Fibroblast of skin of abdomen (primary cell): ENCODE measurements at regions not wholly inside any gene's neighbourhood (a gene's known extent, or its start where the extent isn't known, plus 50 kb on each side); places are given as distances from the start of the nearest gene placed in this dataset.
A peak's percentile ranks its signal among the peaks of the same experiment; 100 is the strongest.

ENCODE experiments used
- DNase-seq: peaks from one replicate; pipeline ENCODE4 v3.0.0-alpha.2; 2013

- DNase-seq: no peak
These were observed 424.8 kb upstream of the TPM1 start for GRCh38 chr15:62617741-62618140.

GRCh38 chr15:62618432-62618831 lies 424.1 kb upstream of the TPM1 start:
- peak; percentile 94 for DNase-seq

- peak; percentile 50 for DNase-seq
These were observed 423.6 kb upstream of the TPM1 start for GRCh38 chr15:62618846-62619504.

GRCh38 chr15:62619526-62619925 lies 423.0 kb upstream of the TPM1 start:
- peak; percentile 74 for DNase-seq

- DNase-seq: no peak
These were observed 419.8 kb upstream of the TPM1 start for GRCh38 chr15:62622775-62623174.

- DNase-seq: peak; percentile 96
These were observed 417.8 kb upstream of the TPM1 start for GRCh38 chr15:62624547-62625378.

- peak; percentile 97 for DNase-seq
These were observed 417.0 kb upstream of the TPM1 start for GRCh38 chr15:62625429-62626033.

GRCh38 chr15:62626903-62627302 lies 415.6 kb upstream of the TPM1 start:
- DNase-seq: peak; percentile 45

GRCh38 chr15:62631076-62631724 lies 411.3 kb upstream of the TPM1 start:
- DNase-seq: no peak

GRCh38 chr15:62636823-62637573 lies 405.5 kb upstream of the TPM1 start:
- no peak for DNase-seq

GRCh38 chr15:62637574-62637897 lies 405.0 kb upstream of the TPM1 start:
- DNase-seq: no peak

- no peak for DNase-seq
These were observed 404.5 kb upstream of the TPM1 start for GRCh38 chr15:62637950-62638619.

GRCh38 chr15:62639432-62639831 lies 403.1 kb upstream of the TPM1 start:
- no peak for DNase-seq

- no peak for DNase-seq
These were observed 402.5 kb upstream of the TPM1 start for GRCh38 chr15:62639906-62640605.

- no peak for DNase-seq
These were observed 400.7 kb upstream of the TPM1 start for GRCh38 chr15:62641825-62642224.

GRCh38 chr15:62643572-62643971 lies 399.0 kb upstream of the TPM1 start:
- no peak for DNase-seq

GRCh38 chr15:62644216-62644888 lies 398.2 kb upstream of the TPM1 start:
- DNase-seq: no peak

GRCh38 chr15:62644889-62645742 lies 397.4 kb upstream of the TPM1 start:
- DNase-seq: peak; percentile 72

GRCh38 chr15:62647202-62647842 lies 395.2 kb upstream of the TPM1 start:
- peak; percentile 40 for DNase-seq
